ENCODE measurements at regions not wholly inside any gene's neighbourhood (a gene's known extent, or its start where the extent isn't known, plus 50 kb on each side); places are given as distances from the start of the nearest gene placed in this dataset.

- Histone ChIP-seq H3K27me3 (no peaks in the 10 kb centered on the region), H3K9me3 (no peaks in the 10 kb centered on the region), H3K36me3 (no peaks in the 10 kb centered on the region), H3K4me3 (no peak overlapping the region), H3K27ac (no peak overlapping the region), H3K4me1 (peaks cover 0 to 20% (median 12%) of the 10 kb centered on the region in 9 donors)
- DNase-seq (no peak), ATAC-seq (no peak)
- intact Hi-C loops (cut with DNase I), result no loop called here
- 91 to 100% methylated on average over 2 of the region's 2 CpGs for whole genome bisulfite sequencing, 2 donors
- no peak for TF ChIP-seq CTCF (IDR thresholded peaks at IDR 0.05)
Measured at GRCh38 chr6:121670511-121670910, 235.1 kb downstream of the GJA1 start.

GRCh38 chr6:121677571-121677970 lies 242.1 kb downstream of the GJA1 start:
- DNase-seq, result no peak

GRCh38 chr6:121678245-121678644 lies 242.8 kb downstream of the GJA1 start:
- intact Hi-C loops (cut with DNase I), result no loop called here
- no peak overlapping the region for H3K4me3 ChIP-seq
- no peak overlapping the region for H3K27ac ChIP-seq
- H3K9me3 ChIP-seq, result peaks cover 0 to 6% (median 0%) of the 10 kb centered on the region in 11 donors
- WGBS, 2 donors, result 91 to 94% methylated on average over 1 of the region's 1 CpG
- no peaks in the 10 kb centered on the region for H3K4me1 ChIP-seq
- H3K36me3 ChIP-seq, result no peaks in the 10 kb centered on the region
- no peak for ATAC-seq
- DNase-seq, result no peak
- H3K27me3 ChIP-seq, result no peaks in the 10 kb centered on the region
- no peak for TF ChIP-seq CTCF (IDR thresholded peaks at IDR 0.05)

More at GRCh38 chr6:121677571-121677970, 242.1 kb downstream of the GJA1 start:
- WGBS, 2 donors, result 91 to 95% methylated on average over 1 of the region's 1 CpG
- Histone ChIP-seq H3K9me3 (peaks cover 0 to under 1% (median 0%) of the 10 kb centered on the region in 11 donors), H3K27me3 (no peaks in the 10 kb centered on the region), H3K36me3 (no peaks in the 10 kb centered on the region), H3K27ac (no peak overlapping the region), H3K4me3 (no peak overlapping the region), H3K4me1 (no peaks in the 10 kb centered on the region)
- intact Hi-C loops (cut with DNase I), result no loop called here
- no peak for TF ChIP-seq CTCF (IDR thresholded peaks at IDR 0.05)
- ATAC-seq, result no peak

- intact Hi-C loops (cut with DNase I), result no loop called here
- Histone ChIP-seq H3K27ac (no peak overlapping the region), H3K4me3 (no peak overlapping the region), H3K27me3 (no peaks in the 10 kb centered on the region), H3K4me1 (no peaks in the 10 kb centered on the region), H3K36me3 (no peaks in the 10 kb centered on the region), H3K9me3 (peaks cover 0 to 7% (median 0%) of the 10 kb centered on the region in 11 donors)
- 80 to 84% methylated on average over 9 of the region's 9 CpGs for WGBS, 2 donors
- ATAC-seq, result no peak
- DNase-seq, result no peak
- TF ChIP-seq CTCF (IDR thresholded peaks at IDR 0.05), result no peak
Measured at GRCh38 chr6:121680058-121680457, 244.6 kb downstream of the GJA1 start.

All from heart right ventricle (tissue), 16 donors.